IMR-90 (cell line): ENCODE measurements at regions not wholly inside any gene's neighbourhood (a gene's known extent, or its start where the extent isn't known, plus 50 kb on each side); places are given as distances from the start of the nearest gene placed in this dataset.

Experiments used
- ATAC-seq: fragments of 200-7000 bp; cut with Tn5 transposase; 2 replicates; pipeline ENCODE4 v1.9.1; 2020; ENCODE audit warnings: low read depth, mild to moderate bottlenecking, moderate library complexity
- BruUV-seq: library from RNA; stranded (reverse); fragments of 400-500 nt; replicated peaks from 2 replicates; lab custom pipeline; 2021; lab: Mats Ljungman, UMichigan
- CTCF ChIA-PET: fragments of 300-600 bp; formaldehyde crosslinking; extraction: SDS; loops from one replicate; lab custom pipeline; 2021; ENCODE audit warnings: antibody characterized with exemption; lab: Yijun Ruan, JAX
- POLR2A ChIA-PET: fragments of 300-600 bp; sonication (Branson Sonifier 250); formaldehyde crosslinking; loops from one replicate; lab custom pipeline; 2022; ENCODE audit warnings: antibody characterized with exemption; ENCODE audit not compliant: unreplicated experiment; lab: Charles Lee
- DNase-seq: peaks from one replicate; pipeline ENCODE4 v3.0.0; 2013
- H2AFZ ChIP-seq: replicated peaks from 2 replicates; pipeline ENCODE3; 2013; ENCODE audit warnings: low read length, mild to moderate bottlenecking; ENCODE audit not compliant: poor library complexity
- H2AK5ac ChIP-seq: 2 replicates; pipeline ENCODE4 v1.6.1; 2013; ENCODE audit warnings: low read depth, low read length, inconsistent platforms
- H2AK9ac ChIP-seq: replicated peaks from 2 replicates; pipeline ENCODE3; 2013; ENCODE audit warnings: mild to moderate bottlenecking, low read depth, low read length, moderate library complexity; ENCODE audit not compliant: poor library complexity
- H2BK120ac ChIP-seq: 2 replicates; pipeline ENCODE4 v1.6.1; 2013; ENCODE audit warnings: low read depth, low read length, inconsistent platforms
- H2BK15ac ChIP-seq: 3 replicates; pipeline ENCODE4 v1.6.1; 2013; ENCODE audit warnings: low read depth, low read length, inconsistent platforms
- H2BK20ac ChIP-seq: 2 replicates; pipeline ENCODE4 v1.6.1; 2013; ENCODE audit warnings: low read depth, mild to moderate bottlenecking, inconsistent platforms, low read length, moderate library complexity
- H2BK5ac ChIP-seq: 2 replicates; pipeline ENCODE4 v1.6.1; 2013; ENCODE audit warnings: mild to moderate bottlenecking, low read depth, low read length, inconsistent platforms; ENCODE audit not compliant: poor library complexity, severe bottlenecking
- H3K14ac ChIP-seq: replicated peaks from 2 replicates; pipeline ENCODE4 v1.6.1; 2013; ENCODE audit warnings: low read depth, low read length, inconsistent platforms
- H3K18ac ChIP-seq: 2 replicates; pipeline ENCODE4 v1.6.1; 2013; ENCODE audit warnings: low read depth, low read length, control low read depth
- H3K23ac ChIP-seq: 2 replicates; pipeline ENCODE4 v1.6.1; 2013; ENCODE audit warnings: low read depth, low read length, inconsistent platforms
- H3K27ac ChIP-seq: 2 replicates; pipeline ENCODE4 v1.5.1; 2013; ENCODE audit warnings: mild to moderate bottlenecking, control low read depth, low read length; ENCODE audit not compliant: insufficient read depth
- H3K27me3 ChIP-seq: 2 replicates; pipeline ENCODE4 v1.6.1; 2013; ENCODE audit warnings: low read length; ENCODE audit not compliant: control insufficient read depth, insufficient read depth
- H3K36me3 ChIP-seq: 2 replicates; pipeline ENCODE4 v1.6.1; 2013; ENCODE audit warnings: low read length, mixed read lengths; ENCODE audit not compliant: control insufficient read depth, insufficient read depth
- H3K4ac ChIP-seq: 2 replicates; pipeline ENCODE4 v1.6.1; 2013; ENCODE audit warnings: low read depth, low read length, inconsistent platforms
- H3K4me1 ChIP-seq: 2 replicates; pipeline ENCODE4 v1.6.1; 2013; ENCODE audit warnings: low read length, mixed read lengths; ENCODE audit not compliant: control insufficient read depth, insufficient read depth
- H3K4me2 ChIP-seq: 2 replicates; pipeline ENCODE4 v1.6.1; 2013; ENCODE audit warnings: low read depth, mild to moderate bottlenecking, control low read depth, low read length, moderate library complexity
- H3K4me3 ChIP-seq: 2 replicates; pipeline ENCODE4 v1.5.1; 2013; ENCODE audit warnings: low read depth, mild to moderate bottlenecking, control low read depth, low read length, moderate library complexity; ENCODE audit not compliant: insufficient read depth
- H3K56ac ChIP-seq: 2 replicates; pipeline ENCODE4 v1.6.1; 2013; ENCODE audit warnings: low read length, inconsistent platforms; ENCODE audit not compliant: insufficient read depth; ENCODE audit errors: extremely low read depth
- H3K79me1 ChIP-seq, 2 experiments: 2 replicates each; pipeline ENCODE4 v1.6.1; 2013; ENCODE audit warnings: low read length in 2 of 2, inconsistent platforms in 1 of 2, low read depth in 1 of 2
- H3K9ac ChIP-seq: 2 replicates; pipeline ENCODE4 v1.6.1; 2013; ENCODE audit warnings: low read depth, low read length, control low read depth
- H3K9me1 ChIP-seq: 2 replicates; pipeline ENCODE4 v1.6.1; 2013; ENCODE audit warnings: low read length, inconsistent platforms; ENCODE audit not compliant: insufficient read depth
- H3K9me3 ChIP-seq: 2 replicates; pipeline ENCODE4 v1.6.1; 2013; ENCODE audit warnings: low read length; ENCODE audit not compliant: control insufficient read depth, insufficient read depth
- H4K20me1 ChIP-seq: 2 replicates; pipeline ENCODE4 v1.6.1; 2013; ENCODE audit warnings: low read length, inconsistent platforms; ENCODE audit not compliant: insufficient read depth
- H4K5ac ChIP-seq: 2 replicates; pipeline ENCODE4 v1.6.1; 2013; ENCODE audit warnings: mild to moderate bottlenecking, low read depth, low read length, control low read depth
- H4K8ac ChIP-seq, 2 experiments: 2 replicates each; pipeline ENCODE4 v1.6.1; 2013; ENCODE audit warnings: low read depth in 2 of 2, low read length in 2 of 2, control low read depth in 1 of 2, inconsistent platforms in 1 of 2
- H4K91ac ChIP-seq: 2 replicates; pipeline ENCODE4 v1.6.1; 2013; ENCODE audit warnings: low read depth, low read length, inconsistent platforms; ENCODE audit not compliant: insufficient read depth
- CHD1 ChIP-seq: IDR thresholded peaks from 2 replicates; pipeline ENCODE4 v1.6.1; 2012; ENCODE audit warnings: low read depth, low read length, improper control_type of control experiment
- CTCF ChIP-seq: conservative IDR thresholded peaks from 2 replicates; pipeline ENCODE4 v1.5.1; 2012; ENCODE audit warnings: mild to moderate bottlenecking, low read depth, low read length, improper control_type of control experiment
- FOS ChIP-seq: fragments of 150-350 bp; IDR thresholded peaks from 2 replicates; pipeline ENCODE4 v1.6.1; 2016; ENCODE audit warnings: low read depth, low read length
- MAFK ChIP-seq: IDR thresholded peaks from 2 replicates; pipeline ENCODE4 v1.6.1; 2012; ENCODE audit warnings: low read depth, low read length, improper control_type of control experiment
- MAZ ChIP-seq: IDR thresholded peaks from 2 replicates; pipeline ENCODE4 v1.6.1; 2012; ENCODE audit warnings: low read depth, mild to moderate bottlenecking, low read length, improper control_type of control experiment, moderate library complexity, borderline replicate concordance
- MXI1 ChIP-seq: IDR thresholded peaks from 2 replicates; pipeline ENCODE4 v1.6.1; 2012; ENCODE audit warnings: low read depth, mild to moderate bottlenecking, low read length, moderate library complexity, borderline replicate concordance
- NFE2L2 ChIP-seq: fragments of 150-350 bp; IDR thresholded peaks from 2 replicates; pipeline ENCODE4 v1.6.1; 2016; ENCODE audit warnings: low read depth, mild to moderate bottlenecking, low read length
- POLR2A ChIP-seq: IDR thresholded peaks from 2 replicates; pipeline ENCODE4 v1.6.1; 2012; ENCODE audit warnings: mild to moderate bottlenecking, low read depth, low read length
- RAD21 ChIP-seq: IDR thresholded peaks from 2 replicates; pipeline ENCODE4 v1.6.1; 2012; ENCODE audit warnings: low read length, improper control_type of control experiment
- RFX5 ChIP-seq: IDR thresholded peaks from 2 replicates; pipeline ENCODE4 v1.8.0; 2012; ENCODE audit warnings: low read depth, mild to moderate bottlenecking, low read length, moderate library complexity
- SMC3 ChIP-seq: fragments of 150-350 bp; IDR thresholded peaks from 2 replicates; pipeline ENCODE4 v1.6.1; 2016; ENCODE audit warnings: low read depth, mild to moderate bottlenecking, antibody characterized with exemption, low read length, moderate library complexity
- USF2 ChIP-seq: fragments of 150-350 bp; IDR thresholded peaks from 2 replicates; pipeline ENCODE4 v1.6.1; 2017; ENCODE audit warnings: mild to moderate bottlenecking, antibody characterized with exemption, low read length, low read depth
- WGBS, 2 experiments: methylation state at CpG; one replicate each; pipeline versions ENCODE4 v1.1.5 to v1.1.7; 2013; ENCODE audit warnings: missing lambda C conversion rate in 2 of 2; ENCODE audit not compliant: insufficient read length in 1 of 2; ENCODE audit errors: extremely low coverage in 2 of 2; 5-methylcytosine and 5-hydroxymethylcytosine counted together
- dilution Hi-C: fragments of 300-500 bp; cut with HindIII; formaldehyde crosslinking; loops from one replicate; pipeline ENCODE4 v1.14.3; 2018; ENCODE audit warnings: low sequenced_read_pairs; ENCODE audit not compliant: unreplicated experiment
- in situ Hi-C: fragments of 300-500 bp; cut with MboI; formaldehyde crosslinking; loops from 3 replicates; pipeline ENCODE4 v1.14.3; 2019; ENCODE audit warnings: low sequenced_read_pairs, inconsistent platforms, mixed read lengths
- intact Hi-C: fragments of 100-400 bp; cut with micrococcal nuclease; formaldehyde crosslinking; loops from 2 replicates; pipeline ENCODE4 v1.10.0; 2022

- Histone ChIP-seq H2AK5ac (no peak overlapping the region), H2BK5ac (no peak overlapping the region), H3K27me3 (peaks cover 4% of the 10 kb centered on the region; the same call in 1 of the 2 replicates), H4K8ac (no peak overlapping the region), H3K23ac (no peak overlapping the region), H3K56ac (no peak overlapping the region), H3K27ac (no peak overlapping the region), H4K5ac (no peak overlapping the region), H2BK120ac (no peak overlapping the region), H3K79me1 (no peaks in the 10 kb centered on the region), H2BK15ac (no peak overlapping the region), H3K4me2 (no peak overlapping the region), H3K4me1 (peaks cover 2% of the 10 kb centered on the region; the same call in 1 of the 2 replicates), H4K20me1 (no peaks in the 10 kb centered on the region), H3K14ac (no peak overlapping the region), H2AFZ (no peak overlapping the region), H3K4me3 (no peak overlapping the region), H3K9me3 (peaks cover 5% of the 10 kb centered on the region), H2AK9ac (no peak overlapping the region), H3K9ac (no peak overlapping the region), H2BK20ac (no peak overlapping the region), H3K9me1 (no peaks in the 10 kb centered on the region), H3K4ac (no peak overlapping the region), H4K91ac (no peak overlapping the region), H3K18ac (no peak overlapping the region; the same call in 1 of the 2 replicates), H3K36me3 (no peaks in the 10 kb centered on the region)
- in situ Hi-C loops, result no loop called here
- no peak for ATAC-seq
- dilution Hi-C loops, result no loop called here
- no peak for DNase-seq
- no TSS peak for BruUV-seq
- intact Hi-C loops, result loop anchor here (5.0 to 10.0 kb wide), 5 partner anchors 134 to 801 kb away; no protein-coding TSS in a partner anchor
- CTCF ChIA-PET, result no interaction called here
- POLR2A ChIA-PET, result no interaction called here
- TF ChIP-seq RAD21 (no peak), NFE2L2 (no peak), MXI1 (no peak), MAFK (no peak), CTCF (no peak), POLR2A (no peak), MAZ (no peak), RFX5 (no peak), SMC3 (no peak), CHD1 (no peak), FOS (no peak), USF2 (no peak)
- WGBS, 2 experiments, result no CpG with 5 or more reads among the region's 2 CpGs
Observed at GRCh38 chr4:127403471-127404084, 229.2 kb upstream of the INTU start.
